GM19324 (cell line): ENCODE measurements at regions not wholly inside any gene's neighbourhood (a gene's known extent, or its start where the extent isn't known, plus 50 kb on each side); places are given as distances from the start of the nearest gene placed in this dataset.

ENCODE experiments used
- ATAC-seq: cut with Tn5 transposase; IDR thresholded peaks from one replicate; pipeline ENCODE4 v1.9.1; 2021; ENCODE audit warnings: mild to moderate bottlenecking, moderate library complexity; ENCODE audit not compliant: unreplicated experiment, low FRiP score

DNA sequence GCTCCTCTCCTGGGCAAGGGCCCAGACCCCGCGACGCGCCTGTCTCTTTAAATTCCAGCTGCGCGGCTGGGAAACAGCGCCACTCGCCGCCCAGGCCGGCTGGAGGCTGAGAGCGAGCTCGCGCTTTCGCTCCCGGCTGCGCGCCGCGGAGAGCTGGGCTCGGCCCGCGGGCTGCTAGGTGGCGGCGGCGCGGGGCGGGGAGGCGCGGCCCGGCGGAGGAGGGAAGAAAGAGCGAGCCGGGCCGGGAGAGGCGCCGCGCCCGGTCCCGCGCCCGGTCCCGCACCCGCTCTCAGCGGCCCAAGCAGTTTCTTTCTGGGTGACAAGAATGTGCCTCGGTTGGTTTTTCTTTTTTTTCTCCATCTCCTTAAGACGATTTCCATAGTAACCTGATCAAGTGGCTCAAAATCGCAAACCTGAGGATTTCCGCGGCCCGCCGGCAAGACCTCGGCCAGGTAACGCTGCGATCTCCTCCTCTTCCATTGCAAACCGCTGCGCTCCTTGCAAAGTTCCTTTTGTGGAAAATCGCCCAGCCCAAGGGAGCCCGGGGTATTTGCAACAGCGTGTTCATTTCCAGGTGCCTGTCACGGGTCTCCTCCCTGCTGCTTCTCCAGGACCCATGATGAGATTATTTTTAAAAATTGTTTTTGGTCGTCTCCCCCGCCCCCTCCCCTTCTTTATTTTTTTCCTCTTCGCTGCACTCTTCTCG, 259.5 kb upstream of the E2F7 start:
- ATAC-seq: peak; percentile 96

DNA sequence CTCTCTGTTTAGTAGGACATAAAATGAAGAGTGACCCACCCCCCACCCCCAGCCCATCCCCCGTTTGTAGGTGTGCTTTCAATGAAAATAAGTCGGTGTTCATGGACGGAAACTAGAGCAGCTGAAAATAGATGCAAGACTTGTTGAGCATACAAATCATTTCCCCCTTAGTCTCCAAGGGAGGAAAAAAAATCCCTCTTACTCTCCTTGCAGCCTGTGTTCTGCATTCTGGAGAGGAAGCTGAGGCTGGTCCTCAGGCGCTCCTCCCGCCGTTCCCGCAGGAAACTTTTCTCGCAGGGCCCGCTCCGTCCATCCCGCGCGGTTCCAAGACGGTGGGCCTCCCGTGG, 259.0 kb upstream of the E2F7 start:
- no peak for ATAC-seq

- ATAC-seq: no peak
Measured at GRCh38 chr12:77323788-77324415, 258.5 kb upstream of the E2F7 start.

DNA sequence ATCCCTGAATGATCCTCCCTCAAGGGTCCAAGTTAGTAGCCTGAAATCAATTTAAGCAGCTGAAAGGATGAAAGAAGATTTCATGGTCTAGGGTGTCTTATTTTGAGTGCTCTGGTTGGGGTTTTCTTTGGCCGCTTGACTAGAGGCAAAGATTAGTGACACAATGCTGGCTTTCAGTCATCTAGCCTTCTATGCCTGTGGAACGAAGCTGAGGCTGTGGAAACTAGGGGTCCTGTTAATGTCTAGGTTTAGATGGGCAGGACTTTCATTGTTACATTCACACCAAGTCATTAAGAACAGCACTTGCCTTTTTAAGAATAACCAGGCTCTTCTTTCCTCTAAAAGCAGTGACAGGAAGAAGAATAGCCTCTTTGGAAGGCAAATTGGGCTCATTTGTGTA, 253.8 kb upstream of the E2F7 start:
- ATAC-seq: no peak

DNA sequence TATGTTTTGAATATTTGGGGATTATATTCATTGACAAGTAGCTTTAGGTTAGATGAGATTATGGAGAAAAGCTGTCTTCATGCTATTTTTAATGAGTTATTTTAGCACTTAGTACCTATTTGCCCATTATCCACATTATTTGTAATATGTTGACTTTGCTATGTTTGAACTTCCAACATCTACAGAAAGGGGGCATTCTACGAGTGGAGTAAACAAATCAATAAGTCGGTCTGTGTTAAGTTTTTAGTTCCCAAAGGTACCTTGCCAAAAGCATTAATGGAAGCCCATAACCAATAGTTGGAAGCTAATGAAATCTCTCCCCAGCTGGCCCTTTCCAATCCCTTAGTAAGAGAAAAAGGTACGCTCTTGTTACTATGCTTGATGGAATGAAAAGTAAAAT, 250.0 kb upstream of the E2F7 start:
- no peak for ATAC-seq

DNA sequence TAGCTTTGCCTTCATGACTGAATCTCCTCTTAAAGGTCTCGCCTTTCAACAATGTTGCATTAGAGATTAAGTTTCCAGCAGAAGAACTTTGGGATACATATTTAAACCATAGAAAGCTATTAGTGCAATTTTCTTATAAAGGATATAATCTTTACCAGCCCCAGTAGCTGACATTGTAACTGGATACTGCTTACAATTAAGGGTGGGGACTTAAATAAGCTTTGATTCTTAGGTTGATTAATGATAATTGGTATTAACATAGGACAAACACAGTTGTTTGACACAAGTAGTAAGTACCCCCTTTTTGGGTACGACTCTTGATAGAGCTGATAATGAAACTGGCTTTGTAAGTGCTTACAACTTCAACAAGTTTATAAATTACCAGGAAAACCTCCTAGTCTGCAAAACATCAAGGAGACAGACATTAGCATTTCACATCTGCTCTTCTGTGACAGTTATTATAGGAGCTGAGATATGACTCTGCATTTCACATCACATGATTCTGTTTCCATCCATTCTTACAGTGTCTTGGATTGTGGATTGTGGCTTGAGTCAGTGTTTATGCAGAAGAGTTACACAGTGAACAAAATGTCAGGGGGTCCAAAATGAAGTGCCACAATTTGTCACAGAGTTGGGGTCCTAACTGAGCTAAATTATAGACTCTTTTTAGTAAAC, 249.1 kb upstream of the E2F7 start:
- no peak for ATAC-seq

GRCh38 chr12:77308056-77308455, 242.7 kb upstream of the E2F7 start:
- no peak for ATAC-seq

- ATAC-seq: no peak
Measured at GRCh38 chr12:77300811-77301210, 235.4 kb upstream of the E2F7 start.

- no peak for ATAC-seq
Measured at GRCh38 chr12:77299910-77300669, 234.7 kb upstream of the E2F7 start.

DNA sequence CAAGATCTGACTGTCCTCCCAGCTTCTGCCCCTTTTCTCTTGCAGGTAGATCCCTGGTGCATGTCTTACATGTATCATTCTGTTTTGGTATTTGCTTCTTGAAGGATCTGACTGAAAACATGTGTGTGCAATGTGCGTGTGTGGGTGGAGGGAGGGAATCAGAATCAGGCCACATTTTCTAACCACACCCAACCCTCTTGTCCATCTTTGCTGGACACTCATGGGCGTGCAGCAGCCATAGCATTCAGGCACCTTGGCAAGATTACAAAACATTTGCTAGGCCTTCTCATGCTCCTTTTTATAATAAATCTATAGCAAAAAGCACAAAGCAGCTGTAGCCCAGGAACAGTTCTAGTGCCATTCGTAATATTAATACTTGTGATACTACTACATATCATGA, 233.6 kb upstream of the E2F7 start:
- ATAC-seq: no peak

GRCh38 chr12:77294016-77294415, 228.6 kb upstream of the E2F7 start:
- ATAC-seq: no peak

DNA sequence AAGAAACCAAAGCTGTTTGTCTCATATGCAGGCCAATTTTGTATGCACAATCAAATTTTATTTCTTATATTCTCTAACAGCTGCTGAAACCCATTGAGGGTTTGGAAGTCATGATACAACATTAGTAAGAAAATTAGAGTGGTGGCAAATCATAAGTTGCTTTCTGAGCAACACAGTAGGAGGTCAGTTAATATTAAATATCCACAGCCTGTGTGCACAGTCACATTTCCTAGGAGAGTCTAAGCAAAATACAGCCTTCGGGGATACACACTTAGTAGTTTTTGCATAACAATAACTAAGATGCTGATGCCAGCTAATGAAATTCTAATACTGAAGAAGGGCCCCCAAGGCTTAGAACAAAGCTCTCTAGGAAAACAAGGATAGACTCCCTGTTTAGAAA, 209.6 kb upstream of the E2F7 start:
- no peak for ATAC-seq

GRCh38 chr12:77273898-77274297, 208.5 kb upstream of the E2F7 start:
- ATAC-seq: no peak

DNA sequence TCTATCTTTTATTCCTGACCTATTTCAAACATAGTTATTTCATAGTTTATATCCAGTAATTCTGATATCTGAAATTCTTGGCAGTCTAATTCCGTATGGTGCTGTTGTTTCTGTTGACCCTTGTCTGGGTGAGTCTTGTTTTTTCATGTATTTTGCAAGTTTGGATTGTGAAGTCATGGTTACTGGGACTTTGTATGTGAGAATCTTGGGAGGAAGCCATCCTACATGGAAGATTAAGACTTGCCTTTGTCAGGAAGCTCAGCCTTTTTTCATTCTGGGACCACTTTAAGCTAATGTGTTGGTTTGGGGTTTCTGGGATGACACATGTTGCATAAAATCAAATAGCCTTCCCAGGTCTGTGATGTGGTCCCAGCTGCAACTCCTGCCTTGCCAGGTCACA, 191.6 kb upstream of the E2F7 start:
- no peak for ATAC-seq

GRCh38 chr12:77253321-77253720, 188.0 kb upstream of the E2F7 start:
- no peak for ATAC-seq

DNA sequence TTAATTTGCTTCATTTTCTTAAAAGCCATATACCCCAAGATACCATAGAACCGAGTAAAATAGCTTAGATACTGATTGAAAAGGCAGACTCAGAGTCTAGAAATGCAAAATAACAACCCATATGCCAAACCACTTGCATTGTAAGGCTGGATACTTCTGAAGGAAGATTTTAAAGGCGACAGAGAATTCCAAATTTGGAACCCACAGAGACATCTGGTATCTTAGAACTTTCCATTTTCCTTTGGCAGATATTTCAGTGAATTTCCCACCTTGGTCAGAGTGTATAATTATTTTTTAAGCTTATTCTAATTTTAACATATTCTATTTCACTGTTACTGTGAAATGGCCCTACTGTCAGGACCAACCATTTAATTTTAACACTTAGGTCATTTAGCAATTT, 186.4 kb upstream of the E2F7 start:
- ATAC-seq: no peak

GRCh38 chr12:77249892-77250291, 184.5 kb upstream of the E2F7 start:
- no peak for ATAC-seq

DNA sequence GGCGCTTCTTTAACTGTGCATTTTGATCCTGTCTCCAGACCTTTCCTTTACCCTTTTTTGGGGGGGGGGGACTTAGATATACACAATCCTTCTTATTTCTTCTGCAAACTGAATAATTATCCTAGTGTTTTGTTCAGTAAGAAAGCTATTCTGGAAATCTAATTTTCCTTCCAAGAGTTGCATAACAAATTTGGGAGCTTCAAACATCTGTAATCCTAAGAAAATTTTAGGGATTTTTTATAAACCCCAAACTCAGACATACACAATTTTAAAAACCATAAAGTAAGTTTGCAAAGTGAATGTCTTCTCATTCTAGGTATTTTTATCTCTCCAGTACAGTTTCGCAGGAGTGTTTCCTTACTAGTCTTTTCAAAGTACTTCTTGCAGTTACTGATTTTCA, 182.7 kb upstream of the E2F7 start:
- ATAC-seq: no peak

DNA sequence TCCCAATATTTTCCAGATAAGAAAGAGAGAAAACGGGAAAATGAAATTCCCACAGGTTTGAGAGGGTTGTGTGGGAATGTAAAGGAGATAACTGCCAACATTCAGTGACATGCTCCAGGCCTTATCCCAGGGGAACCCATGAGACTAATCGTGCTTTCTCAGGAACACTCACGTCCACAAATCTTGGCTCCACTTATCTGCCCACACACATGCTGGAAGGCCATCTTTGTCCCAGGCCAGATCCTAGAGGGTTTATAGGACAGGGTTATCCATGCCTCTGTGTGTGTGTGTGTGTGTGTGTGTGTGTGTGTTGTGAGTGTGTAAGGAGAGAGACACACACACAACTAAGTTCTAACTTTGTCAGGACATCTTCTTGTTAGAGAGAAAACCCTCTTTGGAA, 182.2 kb upstream of the E2F7 start:
- ATAC-seq: no peak

DNA sequence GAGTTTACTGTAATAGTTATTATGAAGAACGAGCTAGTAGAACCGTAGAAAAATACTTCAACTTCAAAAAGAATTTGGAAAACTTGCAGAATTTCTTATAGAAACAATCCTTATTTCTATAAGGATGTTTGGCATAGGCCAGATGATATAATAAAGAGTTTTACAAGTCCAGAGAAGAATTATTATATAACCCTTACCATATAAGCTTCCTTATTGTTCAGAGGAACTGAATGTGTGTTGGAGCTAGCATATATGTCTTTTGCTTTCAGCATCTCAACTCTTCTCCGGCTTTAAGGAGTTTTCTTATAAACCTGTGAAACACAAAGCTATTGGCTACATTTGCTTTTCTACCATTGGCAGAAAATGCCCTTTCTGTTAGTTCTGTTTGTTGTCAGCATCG, 178.0 kb upstream of the E2F7 start:
- ATAC-seq: no peak

DNA sequence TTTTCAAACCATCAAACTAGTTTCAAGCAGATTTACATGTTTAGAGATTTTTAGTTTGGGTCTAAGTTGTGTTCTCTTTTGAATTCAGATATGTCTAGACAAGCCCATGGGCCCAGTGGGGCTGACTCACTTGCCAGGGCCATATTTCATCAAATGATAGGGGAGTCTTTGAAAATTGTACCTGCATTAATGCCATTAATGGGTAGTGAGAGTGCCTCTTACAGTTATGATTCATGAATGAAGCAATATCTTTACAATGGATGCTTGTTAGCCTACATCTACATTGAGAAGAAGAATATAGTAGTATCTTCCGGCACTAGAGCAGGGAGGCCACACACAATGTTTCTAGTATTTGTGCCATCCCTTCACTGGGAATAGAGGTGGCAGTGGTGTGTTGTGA, 174.2 kb upstream of the E2F7 start:
- ATAC-seq: no peak
